ENCODE measurements at regions not wholly inside any gene's neighbourhood (a gene's known extent, or its start where the extent isn't known, plus 50 kb on each side); places are given as distances from the start of the nearest gene placed in this dataset.

- WGBS (ENCODE audit: low lambda C conversion rate), result 4% methylated on average over 7 of the region's 9 CpGs
- ChIA-PET CTCF (interaction anchor here (1.2 to 2.5 kb wide), 3 partner anchors 302 to 788 kb away, joined by 4 to 9 read pairs (median 5); no protein-coding TSS in a partner anchor), POLR2A (no interaction called here)
- no peak overlapping the region for H3K4me3 ChIP-seq (ENCODE audit: low read depth in 2 of 2, low read length in 1 of 2)
- peak; percentile 75 for DNase-seq
- TF ChIP-seq FOXJ3 (CRISPR knock-in tag; IDR thresholded peaks at IDR 0.05), result peak; percentile 70
- TF ChIP-seq USF1 (IDR thresholded peaks at IDR 0.05; ENCODE audit: borderline replicate concordance, low read depth), result no peak
- TF ChIP-seq RCOR1 (IDR thresholded peaks at IDR 0.05; ENCODE audit: low read length), result peak; percentile 83
- no peak for TF ChIP-seq SMC3 (IDR thresholded peaks at IDR 0.05; ENCODE audit: low read depth, low read length)
- TF ChIP-seq GATA2 (CRISPR knock-in tag; IDR thresholded peaks at IDR 0.05), result peak; percentile 52
- TF ChIP-seq RXRA (IDR thresholded peaks at IDR 0.05; ENCODE audit: borderline replicate concordance, low read depth), result no peak
- no peak; the same call in 1 of the 2 replicates for TF ChIP-seq RAD21 (IDR thresholded peaks at IDR 0.05; ENCODE audit: low read length)
- TF ChIP-seq YY1 (IDR thresholded peaks at IDR 0.05; ENCODE audit: low read depth), result no peak
- TF ChIP-seq EZH2phosphoT487 (IDR thresholded peaks at IDR 0.05; ENCODE audit: borderline replicate concordance, low read depth), result no peak
- TF ChIP-seq IRF3 (IDR thresholded peaks at IDR 0.05; ENCODE audit: low read depth, low read length), result no peak
- TF ChIP-seq RFX5 (IDR thresholded peaks at IDR 0.05; ENCODE audit: low read length), result no peak
- no peak for TF ChIP-seq FOSL2 (IDR thresholded peaks at IDR 0.05; ENCODE audit: borderline replicate concordance, low read depth)
- no peak for TF ChIP-seq NFIC (IDR thresholded peaks at IDR 0.05; ENCODE audit: borderline replicate concordance)
- TF ChIP-seq MEF2A (IDR thresholded peaks at IDR 0.05; ENCODE audit: borderline replicate concordance, low read depth), result no peak
- TF ChIP-seq POLR2AphosphoS5 (IDR thresholded peaks at IDR 0.05; ENCODE audit: low read depth, low read length), result no peak
- no peak for TF ChIP-seq USF2 (IDR thresholded peaks at IDR 0.05; ENCODE audit: borderline replicate concordance, low read depth, low read length)
- TF ChIP-seq FOXM1 (IDR thresholded peaks at IDR 0.05; ENCODE audit: low read depth), result no peak
- TF ChIP-seq EP300 (IDR thresholded peaks at IDR 0.05; ENCODE audit: borderline replicate concordance in 1 of 2, low read depth in 1 of 2, low read length in 1 of 2), result peak in 1 of 2 experiments; percentile 78; a peak in 2 of 4 replicates
- peak overlapping the region in 1 of 2 experiments; percentile 76; a peak in 2 of 4 replicates for H3K27ac ChIP-seq (ENCODE audit: low read depth in 2 of 2, low read length in 1 of 2)
- 0 out of 2 replicates have a peak, but pooled peaks cover 3% of the 10 kb centered on the region for H3K9me3 ChIP-seq
- H2AFZ ChIP-seq (ENCODE audit: low read depth), result no peak overlapping the region
- no peaks in the 10 kb centered on the region for H3K9me2 ChIP-seq
- no peak overlapping the region for H3K9ac ChIP-seq
- H3K36me3 ChIP-seq (replicated peaks in 1 of 2; ENCODE audit: control insufficient read depth in 1 of 2, insufficient read depth in 2 of 2, low read length in 1 of 2), result no peaks in the 10 kb centered on the region
- no peaks in the 10 kb centered on the region for H3K27me3 ChIP-seq (ENCODE audit: insufficient read depth)
- H4K20me1 ChIP-seq (ENCODE audit: insufficient read depth), result no peaks in the 10 kb centered on the region
- H3K4me2 ChIP-seq, result no peak overlapping the region
- H3F3A ChIP-seq (replicated peaks; ENCODE audit: insufficient read depth), result no peaks in the 10 kb centered on the region
- H3K4me1 ChIP-seq (ENCODE audit: control insufficient read depth in 1 of 2, insufficient read depth in 2 of 2, low read depth in 1 of 2, low read length in 1 of 2), result peaks cover 0 to 13% of the 10 kb centered on the region in 2 experiments; a peak in 2 of 4 replicates
- no peaks in the 10 kb centered on the region for H3K79me2 ChIP-seq (ENCODE audit: insufficient read depth)
Measured at GRCh38 chr15:93331545-93332167, 242.6 kb upstream of the RGMA start.

All from SK-N-SH (cell line).